HL-60 (cell line): ENCODE measurements at regions not wholly inside any gene's neighbourhood (a gene's known extent, or its start where the extent isn't known, plus 50 kb on each side); places are given as distances from the start of the nearest gene placed in this dataset.

Experiments
- POLR2AphosphoS5 ChIP-seq: IDR thresholded peaks from 2 replicates; pipeline ENCODE4 v1.6.1; 2012; ENCODE audit warnings: low read depth
- TF ChIP-seq, protein P1 (sequence below): IDR thresholded peaks from one replicate; pipeline ENCODE4 v1.5.1; 2011; ENCODE audit warnings: low read length, control low read depth, inconsistent platforms; ENCODE audit not compliant: insufficient read depth
- TF ChIP-seq, protein P2 (sequence below): IDR thresholded peaks from 2 replicates; pipeline ENCODE4 v1.6.1; 2012; ENCODE audit warnings: low read depth; ENCODE audit not compliant: insufficient replicate concordance

DNA sequence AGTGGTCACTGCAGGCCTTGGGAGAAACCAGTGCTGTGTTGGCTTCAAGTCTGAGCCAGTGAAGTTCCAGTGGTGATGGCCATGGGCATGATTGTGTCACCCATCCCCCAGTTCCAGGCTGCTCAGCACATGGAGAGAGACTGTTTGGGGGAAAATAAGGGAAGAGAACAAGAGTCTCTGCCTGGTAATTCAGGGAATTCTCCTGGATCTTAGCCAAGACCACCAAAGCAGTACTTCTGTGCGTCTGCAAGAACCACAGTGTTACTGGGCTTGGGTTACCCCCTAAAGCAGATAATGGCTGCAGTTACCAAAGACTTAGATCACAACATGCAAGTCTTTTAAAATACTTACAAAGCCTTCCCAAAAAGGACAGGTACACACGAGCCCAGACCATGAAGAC, 225.0 kb upstream of the SEMA3C start:
- TF ChIP-seq, protein P1, sequence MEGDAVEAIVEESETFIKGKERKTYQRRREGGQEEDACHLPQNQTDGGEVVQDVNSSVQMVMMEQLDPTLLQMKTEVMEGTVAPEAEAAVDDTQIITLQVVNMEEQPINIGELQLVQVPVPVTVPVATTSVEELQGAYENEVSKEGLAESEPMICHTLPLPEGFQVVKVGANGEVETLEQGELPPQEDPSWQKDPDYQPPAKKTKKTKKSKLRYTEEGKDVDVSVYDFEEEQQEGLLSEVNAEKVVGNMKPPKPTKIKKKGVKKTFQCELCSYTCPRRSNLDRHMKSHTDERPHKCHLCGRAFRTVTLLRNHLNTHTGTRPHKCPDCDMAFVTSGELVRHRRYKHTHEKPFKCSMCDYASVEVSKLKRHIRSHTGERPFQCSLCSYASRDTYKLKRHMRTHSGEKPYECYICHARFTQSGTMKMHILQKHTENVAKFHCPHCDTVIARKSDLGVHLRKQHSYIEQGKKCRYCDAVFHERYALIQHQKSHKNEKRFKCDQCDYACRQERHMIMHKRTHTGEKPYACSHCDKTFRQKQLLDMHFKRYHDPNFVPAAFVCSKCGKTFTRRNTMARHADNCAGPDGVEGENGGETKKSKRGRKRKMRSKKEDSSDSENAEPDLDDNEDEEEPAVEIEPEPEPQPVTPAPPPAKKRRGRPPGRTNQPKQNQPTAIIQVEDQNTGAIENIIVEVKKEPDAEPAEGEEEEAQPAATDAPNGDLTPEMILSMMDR = no peak
- TF ChIP-seq, protein P2, sequence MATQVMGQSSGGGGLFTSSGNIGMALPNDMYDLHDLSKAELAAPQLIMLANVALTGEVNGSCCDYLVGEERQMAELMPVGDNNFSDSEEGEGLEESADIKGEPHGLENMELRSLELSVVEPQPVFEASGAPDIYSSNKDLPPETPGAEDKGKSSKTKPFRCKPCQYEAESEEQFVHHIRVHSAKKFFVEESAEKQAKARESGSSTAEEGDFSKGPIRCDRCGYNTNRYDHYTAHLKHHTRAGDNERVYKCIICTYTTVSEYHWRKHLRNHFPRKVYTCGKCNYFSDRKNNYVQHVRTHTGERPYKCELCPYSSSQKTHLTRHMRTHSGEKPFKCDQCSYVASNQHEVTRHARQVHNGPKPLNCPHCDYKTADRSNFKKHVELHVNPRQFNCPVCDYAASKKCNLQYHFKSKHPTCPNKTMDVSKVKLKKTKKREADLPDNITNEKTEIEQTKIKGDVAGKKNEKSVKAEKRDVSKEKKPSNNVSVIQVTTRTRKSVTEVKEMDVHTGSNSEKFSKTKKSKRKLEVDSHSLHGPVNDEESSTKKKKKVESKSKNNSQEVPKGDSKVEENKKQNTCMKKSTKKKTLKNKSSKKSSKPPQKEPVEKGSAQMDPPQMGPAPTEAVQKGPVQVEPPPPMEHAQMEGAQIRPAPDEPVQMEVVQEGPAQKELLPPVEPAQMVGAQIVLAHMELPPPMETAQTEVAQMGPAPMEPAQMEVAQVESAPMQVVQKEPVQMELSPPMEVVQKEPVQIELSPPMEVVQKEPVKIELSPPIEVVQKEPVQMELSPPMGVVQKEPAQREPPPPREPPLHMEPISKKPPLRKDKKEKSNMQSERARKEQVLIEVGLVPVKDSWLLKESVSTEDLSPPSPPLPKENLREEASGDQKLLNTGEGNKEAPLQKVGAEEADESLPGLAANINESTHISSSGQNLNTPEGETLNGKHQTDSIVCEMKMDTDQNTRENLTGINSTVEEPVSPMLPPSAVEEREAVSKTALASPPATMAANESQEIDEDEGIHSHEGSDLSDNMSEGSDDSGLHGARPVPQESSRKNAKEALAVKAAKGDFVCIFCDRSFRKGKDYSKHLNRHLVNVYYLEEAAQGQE = no peak
- TF ChIP-seq POLR2AphosphoS5 = no peak
